Renal cortex interstitium (tissue), 11 donors: ENCODE measurements at regions not wholly inside any gene's neighbourhood (a gene's known extent, or its start where the extent isn't known, plus 50 kb on each side); places are given as distances from the start of the nearest gene placed in this dataset.

Experiments used
- DNase-seq, 11 donors: peaks; one replicate each; pipeline ENCODE4 v3.0.0-alpha.2; 2013; ENCODE audit warnings: low read depth in 9 of 11, low spot score in 4 of 11; ENCODE audit errors: extremely low read depth in 1 of 11

- DNase-seq: no peak
Measured at GRCh38 chr17:17416007-17416399, 60.8 kb upstream of the MED9 start.

- no peak for DNase-seq
Measured at GRCh38 chr17:17416400-17417360, 60.1 kb upstream of the MED9 start.

GRCh38 chr17:17417718-17418181 is 59.0 kb upstream of the MED9 start:
- no peak for DNase-seq

- no peak for DNase-seq
Measured at GRCh38 chr17:17419166-17419565, 57.6 kb upstream of the MED9 start.

- DNase-seq: no peak
Measured at GRCh38 chr17:17419631-17420030, 57.2 kb upstream of the MED9 start.

GRCh38 chr17:17420082-17420481 is 56.7 kb upstream of the MED9 start:
- DNase-seq: no peak

GRCh38 chr17:17420561-17421269 is 56.1 kb upstream of the MED9 start:
- no peak for DNase-seq

- no peak for DNase-seq
Measured at GRCh38 chr17:17421346-17422216, 55.2 kb upstream of the MED9 start.

- no peak for DNase-seq
Measured at GRCh38 chr17:17422217-17422610, 54.6 kb upstream of the MED9 start.

GRCh38 chr17:17422641-17423040 is 54.2 kb upstream of the MED9 start:
- no peak for DNase-seq

- no peak for DNase-seq
Measured at GRCh38 chr17:17423656-17424055, 53.1 kb upstream of the MED9 start.

- no peak for DNase-seq
Measured at GRCh38 chr17:17424552-17424951, 52.2 kb upstream of the MED9 start.

- no peak for DNase-seq
Measured at GRCh38 chr17:17425005-17425404, 51.8 kb upstream of the MED9 start.

- DNase-seq: no peak
Measured at GRCh38 chr17:17425591-17425990, 51.2 kb upstream of the MED9 start.

- DNase-seq: no peak
Measured at GRCh38 chr17:17426184-17426583, 50.6 kb upstream of the MED9 start.
